ENCODE measurements at regions not wholly inside any gene's neighbourhood (a gene's known extent, or its start where the extent isn't known, plus 50 kb on each side); places are given as distances from the start of the nearest gene placed in this dataset.

GRCh38 chr5:51208296-51208695 is 175.0 kb upstream of the ISL1 start:
- Histone ChIP-seq H3K4me3 (ENCODE audit: extremely low read depth in 1 of 4, insufficient read depth in 2 of 4, low read depth in 3 of 4, low read length in 4 of 4) (no peak overlapping the region), H3K27ac (ENCODE audit: low read depth, low read length) (no peak overlapping the region), H3K23me2 (ENCODE audit: low read depth, low read length) (no peaks in the 10 kb centered on the region), H3K23ac (ENCODE audit: insufficient read length) (no peak overlapping the region), H2BK120ac (replicated peaks; ENCODE audit: low read depth, low read length) (no peak overlapping the region), H4K5ac (ENCODE audit: insufficient read length, low read depth, low read length) (no peak overlapping the region), H3K4ac (replicated peaks; ENCODE audit: insufficient read length, low read depth, low read length) (no peak overlapping the region), H2BK12ac (ENCODE audit: low read depth, low read length) (no peak overlapping the region), H2BK20ac (ENCODE audit: low read length) (no peak overlapping the region), H3K9ac (replicated peaks in 1 of 4; ENCODE audit: extremely low read depth in 1 of 4, low read depth in 3 of 4, low read length in 3 of 4) (no peak overlapping the region), H2BK5ac (ENCODE audit: low read depth, low read length) (no peak overlapping the region), H3K4me2 (ENCODE audit: insufficient read depth in 1 of 2, low read depth in 2 of 2, low read length in 2 of 2) (no peak overlapping the region), H3K56ac (replicated peaks; ENCODE audit: insufficient read length, low read depth, low read length) (no peak overlapping the region), H3K79me2 (ENCODE audit: control insufficient read depth in 1 of 2, insufficient read depth in 2 of 2, low read length in 2 of 2) (no peaks in the 10 kb centered on the region), H4K20me1 (replicated peaks in 1 of 2; ENCODE audit: control insufficient read depth in 1 of 2, insufficient read depth in 2 of 2, low read length in 2 of 2) (no peaks in the 10 kb centered on the region), H3K79me1 (ENCODE audit: low read depth, low read length) (no peaks in the 10 kb centered on the region), H4K8ac (ENCODE audit: extremely low read depth, insufficient read depth, low read length) (no peak overlapping the region), H2BK15ac (ENCODE audit: low read length) (no peak overlapping the region), H3K18ac (ENCODE audit: extremely low read depth, low read length) (no peak overlapping the region), H2AK5ac (ENCODE audit: low read depth, low read length) (no peak overlapping the region), H3K27me3 (replicated peaks in 1 of 4; ENCODE audit: control insufficient read depth in 3 of 4, extremely low read depth in 1 of 4, insufficient read depth in 3 of 4, low read length in 3 of 4) (no peaks in the 10 kb centered on the region), H3K14ac (ENCODE audit: insufficient read length) (no peak overlapping the region), H4K91ac (replicated peaks; ENCODE audit: insufficient read length, low read length) (no peak overlapping the region), H3K9me3 (ENCODE audit: insufficient read depth in 2 of 2, low read depth in 1 of 2, low read length in 1 of 2) (no peaks in the 10 kb centered on the region), H2AFZ (ENCODE audit: low read length) (no peak overlapping the region), H3K4me1 (replicated peaks in 1 of 4; ENCODE audit: control insufficient read depth in 3 of 4, insufficient read depth in 4 of 4, low read length in 3 of 4) (no peaks in the 10 kb centered on the region), H3K36me3 (ENCODE audit: control insufficient read depth in 2 of 4, insufficient read depth in 4 of 4, low read length in 3 of 4) (no peaks in the 10 kb centered on the region)
- no peak for FAIRE-seq
- no peak for TF ChIP-seq BCL11A (IDR thresholded peaks at IDR 0.05; ENCODE audit: low read depth in 2 of 2, low read length in 2 of 2)
- TF ChIP-seq CREB1 (IDR thresholded peaks at IDR 0.05) = no peak
- TF ChIP-seq RFX5 (IDR thresholded peaks at IDR 0.05; ENCODE audit: borderline replicate concordance, low read depth, low read length) = no peak
- TF ChIP-seq SIN3A (conservative IDR thresholded peaks at IDR 0.05 in 1 of 2, IDR thresholded peaks at IDR 0.05 in 1 of 2; ENCODE audit: low read depth in 1 of 2, low read length in 2 of 2) = no peak
- WGBS, 2 experiments (ENCODE audit: extremely low coverage in 1 of 2, insufficient coverage in 1 of 2, insufficient read length in 1 of 2, insufficient replicate concordance in 2 of 2, low coverage in 1 of 2, low lambda C conversion rate in 2 of 2, missing lambda C conversion rate in 1 of 2) = 76% methylated on average over 3 of the region's 3 CpGs; no CpG with 5 or more reads in 1 of the 2 experiments
- DNase-seq (ENCODE audit: low read depth in 1 of 2, low spot score in 2 of 2) = no peak
- ChIA-PET CTCF (ENCODE audit: partially characterized antibody) (interaction anchor here (0.8 kb wide), 1 partner anchor 17 kb away, joined by 3 read pairs; no protein-coding TSS in a partner anchor), POLR2A (ENCODE audit: partially characterized antibody) (no interaction called here)

Measured in H1 (cell line).